ENCODE measurements at regions not wholly inside any gene's neighbourhood (a gene's known extent, or its start where the extent isn't known, plus 50 kb on each side); places are given as distances from the start of the nearest gene placed in this dataset.

DNA sequence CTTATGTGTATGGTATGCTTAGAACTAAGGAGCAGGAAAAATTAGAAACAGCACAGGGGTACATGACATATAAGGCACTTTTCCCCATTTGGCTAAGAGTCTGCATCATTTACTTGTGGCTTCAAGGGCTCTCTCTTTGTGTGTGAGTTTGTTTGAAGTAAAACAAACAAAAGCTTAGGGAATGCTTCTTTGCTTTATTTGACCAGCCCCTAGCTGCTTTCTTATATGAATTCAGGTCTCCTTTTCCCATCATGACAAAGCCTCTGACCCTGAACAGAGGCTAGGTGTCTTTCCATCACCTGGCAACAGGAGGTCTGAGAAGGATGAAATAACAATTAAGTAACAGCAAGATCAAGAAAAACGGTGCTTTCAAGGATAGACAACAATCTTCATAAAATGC is 643.8 kb upstream of the ADGRL2 start:
- Histone ChIP-seq H3K9me3 (no peaks in the 10 kb centered on the region), H3K27ac (no peak overlapping the region), H3K27me3 (no peaks in the 10 kb centered on the region), H3K4me1 (no peaks in the 10 kb centered on the region), H3K36me3 (no peaks in the 10 kb centered on the region), H3K4me3 (no peak overlapping the region)
- 61% methylated on average over 1 of the region's 1 CpG for WGBS (ENCODE audit: insufficient coverage, low coverage, low lambda C conversion rate, missing lambda C conversion rate)
- intact Hi-C loops (cut with DNase I), result no loop called here
- ATAC-seq, result no peak
- TF ChIP-seq, protein P1, sequence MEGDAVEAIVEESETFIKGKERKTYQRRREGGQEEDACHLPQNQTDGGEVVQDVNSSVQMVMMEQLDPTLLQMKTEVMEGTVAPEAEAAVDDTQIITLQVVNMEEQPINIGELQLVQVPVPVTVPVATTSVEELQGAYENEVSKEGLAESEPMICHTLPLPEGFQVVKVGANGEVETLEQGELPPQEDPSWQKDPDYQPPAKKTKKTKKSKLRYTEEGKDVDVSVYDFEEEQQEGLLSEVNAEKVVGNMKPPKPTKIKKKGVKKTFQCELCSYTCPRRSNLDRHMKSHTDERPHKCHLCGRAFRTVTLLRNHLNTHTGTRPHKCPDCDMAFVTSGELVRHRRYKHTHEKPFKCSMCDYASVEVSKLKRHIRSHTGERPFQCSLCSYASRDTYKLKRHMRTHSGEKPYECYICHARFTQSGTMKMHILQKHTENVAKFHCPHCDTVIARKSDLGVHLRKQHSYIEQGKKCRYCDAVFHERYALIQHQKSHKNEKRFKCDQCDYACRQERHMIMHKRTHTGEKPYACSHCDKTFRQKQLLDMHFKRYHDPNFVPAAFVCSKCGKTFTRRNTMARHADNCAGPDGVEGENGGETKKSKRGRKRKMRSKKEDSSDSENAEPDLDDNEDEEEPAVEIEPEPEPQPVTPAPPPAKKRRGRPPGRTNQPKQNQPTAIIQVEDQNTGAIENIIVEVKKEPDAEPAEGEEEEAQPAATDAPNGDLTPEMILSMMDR (IDR thresholded peaks at IDR 0.05), result no peak
- TF ChIP-seq POLR2A (IDR thresholded peaks at IDR 0.05), result no peak
- no peak for DNase-seq

DNA sequence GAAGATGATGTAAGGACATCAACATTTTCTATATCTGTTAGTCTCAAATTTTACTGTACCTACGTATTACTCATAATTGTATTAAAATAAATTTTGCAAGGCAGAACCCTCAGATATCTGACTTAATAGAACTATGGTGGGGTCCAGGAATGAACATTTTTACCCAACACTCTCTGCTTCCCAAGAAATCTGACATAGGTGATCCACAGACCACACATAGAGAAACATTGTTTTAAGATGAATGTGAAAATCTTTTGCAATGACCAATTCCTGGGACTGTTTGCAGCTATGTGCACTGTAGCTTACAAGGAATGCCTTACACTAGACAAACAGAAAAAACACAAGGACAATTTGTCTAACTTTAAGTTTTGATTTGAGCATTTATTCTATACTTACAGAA is 645.6 kb upstream of the ADGRL2 start:
- no peaks in the 10 kb centered on the region for H3K9me3 ChIP-seq
- no peak overlapping the region for H3K4me3 ChIP-seq
- intact Hi-C loops (cut with DNase I), result no loop called here
- no peaks in the 10 kb centered on the region for H3K27me3 ChIP-seq
- TF ChIP-seq, protein P1 (IDR thresholded peaks at IDR 0.05), result no peak
- no peak for TF ChIP-seq POLR2A (IDR thresholded peaks at IDR 0.05)
- no peak overlapping the region for H3K27ac ChIP-seq
- DNase-seq, result no peak
- ATAC-seq, result no peak
- WGBS (ENCODE audit: insufficient coverage, low coverage, low lambda C conversion rate, missing lambda C conversion rate), result 73% methylated on average over 1 of the region's 1 CpG
- no peaks in the 10 kb centered on the region for H3K4me1 ChIP-seq
- H3K36me3 ChIP-seq, result no peaks in the 10 kb centered on the region

DNA sequence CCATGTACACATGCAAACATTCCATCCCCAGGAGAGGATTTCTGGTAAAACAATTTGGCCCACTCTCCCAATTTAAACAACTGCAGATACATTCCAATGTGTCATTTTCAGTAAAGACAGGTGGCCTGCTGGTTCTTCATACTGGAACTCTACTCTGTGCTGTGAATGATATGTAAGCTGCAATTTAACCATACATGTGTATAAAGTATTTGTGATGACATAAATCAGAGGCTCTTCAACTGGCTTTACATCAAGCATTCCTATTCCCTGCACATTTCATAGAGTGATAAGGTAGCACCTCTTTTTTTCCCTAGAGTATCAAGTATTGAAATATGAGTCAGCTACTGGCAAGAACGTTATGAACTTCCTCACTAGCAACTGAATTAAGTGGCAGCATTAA is 649.5 kb upstream of the ADGRL2 start:
- TF ChIP-seq, protein P1 (IDR thresholded peaks at IDR 0.05), result no peak
- no peak for TF ChIP-seq POLR2A (IDR thresholded peaks at IDR 0.05)
- no peak for ATAC-seq
- Histone ChIP-seq H3K4me1 (no peaks in the 10 kb centered on the region), H3K9me3 (no peaks in the 10 kb centered on the region), H3K4me3 (no peak overlapping the region), H3K36me3 (no peaks in the 10 kb centered on the region), H3K27ac (no peak overlapping the region), H3K27me3 (no peaks in the 10 kb centered on the region)
- intact Hi-C loops (cut with DNase I), result no loop called here
- no peak for DNase-seq
- WGBS (ENCODE audit: insufficient coverage, low coverage, low lambda C conversion rate, missing lambda C conversion rate), result 12% methylated on average over 1 of the region's 1 CpG

DNA sequence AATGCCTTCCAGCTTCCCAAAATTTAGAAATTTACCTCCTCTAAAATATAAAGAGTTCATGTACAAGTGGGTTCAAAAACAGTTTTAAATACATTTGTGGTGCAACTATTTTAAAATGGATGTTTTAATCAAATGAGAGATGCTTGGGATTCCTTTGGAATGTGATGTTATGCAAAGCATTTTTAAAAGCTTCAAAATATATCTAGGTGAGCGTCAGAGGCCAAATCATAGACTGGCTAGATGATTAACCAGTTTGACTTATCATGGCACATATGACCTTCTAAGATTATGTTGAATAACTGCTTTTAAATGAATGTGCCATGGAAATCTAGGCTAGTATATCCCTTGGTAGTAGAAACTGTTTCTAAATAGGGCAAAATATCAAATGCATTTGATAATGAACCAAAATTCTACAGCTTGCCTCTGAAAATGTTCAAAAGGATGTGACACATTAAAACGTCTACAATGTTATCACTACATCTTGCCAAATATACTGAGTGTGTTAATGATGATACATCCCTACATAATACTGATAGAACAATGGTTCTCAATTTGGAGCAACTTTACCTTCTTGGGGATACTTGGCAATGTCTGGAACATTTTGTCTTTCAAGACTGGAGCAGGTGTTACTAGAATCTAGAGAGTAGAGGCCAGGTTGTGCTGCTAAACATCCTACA is 650.9 kb upstream of the ADGRL2 start:
- DNase-seq (no peak), ATAC-seq (no peak)
- TF ChIP-seq, protein P1 (IDR thresholded peaks at IDR 0.05), result no peak
- no peak overlapping the region for H3K27ac ChIP-seq
- no peak overlapping the region for H3K4me3 ChIP-seq
- H3K4me1 ChIP-seq, result no peaks in the 10 kb centered on the region
- H3K36me3 ChIP-seq, result no peaks in the 10 kb centered on the region
- 51% methylated on average over 2 of the region's 2 CpGs for whole genome bisulfite sequencing (ENCODE audit: insufficient coverage, low coverage, low lambda C conversion rate, missing lambda C conversion rate)
- H3K9me3 ChIP-seq, result no peaks in the 10 kb centered on the region
- intact Hi-C loops (cut with DNase I), result no loop called here
- no peaks in the 10 kb centered on the region for H3K27me3 ChIP-seq

Data from right lobe of liver (tissue), 6 donors.